NCI-H774 (cell line): ENCODE measurements at regions not wholly inside any gene's neighbourhood (a gene's known extent, or its start where the extent isn't known, plus 50 kb on each side); places are given as distances from the start of the nearest gene placed in this dataset.
"Not testable (repeated sequence)": the region's sequence is repeated elsewhere in the genome, so short reads cannot be mapped to it uniquely, and the experiment has no call there.

Experiments
- DNase-seq: peaks from one replicate; lab custom pipeline; 2025; lab: John Stamatoyannopoulos, UW

DNA sequence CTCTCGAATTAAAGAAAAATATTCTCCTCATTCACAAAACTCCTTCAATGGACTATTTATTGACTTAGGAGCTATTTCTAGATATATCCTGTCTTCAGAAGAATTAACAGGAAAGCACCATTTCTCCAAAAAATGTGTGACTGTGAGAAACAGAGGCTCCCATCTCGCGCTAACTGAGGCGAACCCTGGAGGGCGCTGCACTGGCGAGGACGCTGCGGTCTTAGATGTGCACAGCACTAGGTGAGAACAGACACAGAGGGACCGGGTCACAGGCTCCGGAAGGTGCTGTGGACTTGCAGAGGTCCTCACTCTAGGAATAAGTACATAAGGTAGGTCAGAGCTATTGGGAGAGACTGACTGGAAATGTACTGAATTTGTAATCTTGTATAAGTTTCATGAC, 229.7 kb upstream of the SLC35G4 start:
- DNase-seq: no peak

DNA sequence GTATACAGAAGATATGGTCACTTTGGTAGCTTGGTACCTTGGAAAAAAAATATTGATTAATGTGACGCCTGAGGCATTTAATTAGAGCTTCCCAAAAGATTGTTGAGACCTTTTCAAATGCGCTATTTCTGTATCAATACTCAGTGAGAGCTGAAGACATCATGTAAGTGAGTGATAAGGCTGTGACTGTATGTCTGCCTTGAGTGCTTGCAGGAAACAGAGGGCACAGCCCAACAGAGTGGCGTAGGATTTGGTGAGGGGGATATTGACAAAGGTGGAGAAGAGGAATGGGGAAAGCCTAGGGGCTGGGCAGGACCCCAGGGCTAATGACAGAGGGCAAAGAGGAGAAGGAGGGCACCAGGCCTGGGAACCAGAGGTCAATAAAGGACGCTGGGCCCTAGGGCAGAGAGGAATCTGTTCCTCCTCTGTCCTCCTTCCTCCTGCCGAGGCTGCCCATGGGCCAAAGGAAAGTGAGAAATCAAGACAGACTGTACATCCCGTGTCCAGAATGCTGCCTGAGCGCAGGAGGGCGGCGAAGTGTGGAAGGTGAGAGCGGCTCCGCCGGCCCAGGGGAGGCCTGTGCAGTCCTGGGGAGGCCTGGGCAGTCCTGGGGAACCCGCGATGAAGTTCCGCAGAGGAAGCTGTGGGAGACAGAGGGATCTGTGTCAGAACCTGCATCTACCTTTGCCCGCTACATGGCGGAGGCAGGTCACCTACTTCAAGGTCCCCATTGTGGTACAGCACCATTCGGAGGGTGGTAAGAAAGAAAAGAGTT, 228.6 kb upstream of the PIEZO2 start:
- DNase-seq: no peak

DNA sequence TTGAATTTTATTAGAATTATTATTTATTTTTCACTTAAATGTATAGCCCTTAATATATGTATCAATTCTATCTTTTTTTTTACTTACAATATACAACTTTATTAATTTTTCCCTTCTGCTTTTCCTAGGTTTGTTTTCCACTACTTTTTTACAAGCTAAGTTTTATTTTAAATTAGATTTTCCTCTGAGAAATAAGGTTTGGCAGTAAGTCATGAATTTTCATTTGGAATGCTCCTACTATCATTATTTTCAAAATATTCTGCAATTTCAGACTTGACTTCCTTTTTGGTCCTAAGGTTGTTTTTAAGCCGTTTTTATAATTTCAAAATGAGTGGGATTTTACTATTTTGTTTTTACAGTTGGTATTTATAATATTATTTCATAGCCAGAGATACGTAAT, 222.8 kb upstream of the PIEZO2 start:
- DNase-seq: no peak

DNA sequence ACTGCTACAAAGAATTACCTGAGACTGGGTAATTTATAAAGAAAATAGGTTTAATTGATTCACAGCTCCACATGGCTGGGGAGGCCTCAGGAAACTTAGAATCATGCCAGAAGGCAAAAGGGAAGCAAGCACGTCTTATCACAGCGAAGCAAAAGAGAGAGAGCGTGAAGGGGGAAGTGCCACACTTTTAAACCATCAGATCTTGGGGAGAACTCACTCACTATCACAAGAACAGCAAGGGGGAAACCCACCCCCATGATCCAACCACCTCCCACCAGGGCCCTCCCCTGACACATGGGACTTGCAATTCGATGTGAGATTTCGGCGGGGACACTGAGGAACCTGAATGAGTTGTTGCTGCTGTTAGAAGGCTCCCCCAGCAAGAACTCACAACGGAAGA, 220.2 kb upstream of the PIEZO2 start:
- DNase-seq: no peak

DNA sequence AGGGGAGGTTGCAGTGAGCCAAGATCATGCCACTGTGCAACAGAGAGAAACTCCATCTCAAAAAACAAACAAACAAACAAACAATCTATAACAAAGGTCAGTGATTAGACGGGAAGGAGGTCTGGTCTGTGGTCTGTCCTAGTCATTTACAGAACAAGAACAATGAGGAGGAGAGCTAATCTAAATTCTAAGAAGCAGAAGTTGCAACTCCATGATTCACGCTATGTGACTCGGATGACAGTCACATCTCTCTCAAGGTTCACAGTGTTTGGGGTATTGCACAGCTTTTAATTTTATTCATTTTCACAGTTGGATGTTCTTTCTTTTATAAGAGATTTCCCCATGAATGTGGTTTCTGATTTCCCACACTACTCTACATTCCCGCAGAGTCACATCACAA, 218.7 kb upstream of the PIEZO2 start:
- no peak for DNase-seq

DNA sequence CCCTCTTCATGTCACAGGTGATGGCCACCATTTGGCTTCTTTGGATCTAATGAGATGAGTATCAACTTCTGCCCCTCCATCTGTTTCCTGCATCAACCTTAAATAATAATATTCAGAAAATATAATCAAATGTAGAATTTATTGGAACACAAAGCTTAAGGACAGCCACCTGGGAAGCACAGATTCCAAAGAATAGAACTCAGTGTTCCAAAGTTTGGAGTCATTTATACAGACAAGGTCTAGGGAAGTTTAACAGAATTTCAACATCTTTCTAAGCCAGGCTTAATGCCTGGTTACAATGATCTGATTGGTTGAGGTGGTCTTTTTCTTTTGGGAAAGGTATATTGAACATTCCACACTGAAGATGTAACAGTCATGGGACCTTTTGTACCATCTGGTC, 218.0 kb upstream of the PIEZO2 start:
- no peak for DNase-seq

- DNase-seq: no peak
These were observed 217.0 kb upstream of the PIEZO2 start for GRCh38 chr18:11366410-11366809.

GRCh38 chr18:11362856-11363255, 213.5 kb upstream of the PIEZO2 start:
- DNase-seq: no peak

- not testable (repeated sequence) for DNase-seq
These were observed 212.5 kb upstream of the PIEZO2 start for GRCh38 chr18:11361862-11362261.

DNA sequence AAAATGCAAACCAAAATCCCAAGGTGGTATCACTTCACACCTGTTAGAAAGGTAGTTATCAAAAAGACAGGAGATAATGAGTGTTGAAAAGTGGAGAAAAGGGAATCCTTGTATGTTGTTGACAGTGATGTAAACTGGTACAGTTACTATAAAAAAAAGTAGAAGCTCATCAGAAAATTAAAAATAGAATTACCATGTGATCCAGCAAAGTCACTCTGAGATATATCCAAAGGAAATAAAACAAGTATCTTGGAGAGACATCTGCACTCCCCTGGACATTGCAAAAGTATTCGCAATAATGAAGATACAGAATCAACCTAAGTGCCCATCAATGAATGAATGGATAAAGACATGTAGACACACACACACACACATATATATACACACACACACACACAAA, 208.3 kb upstream of the PIEZO2 start:
- no peak for DNase-seq

DNA sequence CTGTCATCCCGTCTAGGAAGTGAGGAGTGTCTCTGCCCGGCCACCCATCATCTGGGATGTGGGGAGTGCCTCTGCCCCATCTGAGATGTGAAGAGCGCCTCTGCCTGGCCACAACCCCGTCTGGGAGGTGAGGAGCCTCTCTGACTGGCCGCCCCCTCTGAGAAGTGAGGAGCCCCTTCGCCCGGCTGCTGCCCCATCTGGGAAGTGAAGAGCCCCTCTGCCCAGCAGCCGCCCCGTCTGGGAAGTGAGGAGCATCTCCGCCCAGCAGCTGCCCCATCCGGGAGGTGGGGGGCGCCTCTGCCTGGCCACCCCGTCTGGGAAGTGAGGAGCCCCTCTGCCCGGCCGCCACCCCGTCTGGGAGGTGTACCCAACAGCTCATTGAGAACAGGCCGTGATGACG, 195.2 kb upstream of the PIEZO2 start:
- not testable (repeated sequence) for DNase-seq

GRCh38 chr18:11343096-11343495, 193.7 kb upstream of the PIEZO2 start:
- DNase-seq: no peak

DNA sequence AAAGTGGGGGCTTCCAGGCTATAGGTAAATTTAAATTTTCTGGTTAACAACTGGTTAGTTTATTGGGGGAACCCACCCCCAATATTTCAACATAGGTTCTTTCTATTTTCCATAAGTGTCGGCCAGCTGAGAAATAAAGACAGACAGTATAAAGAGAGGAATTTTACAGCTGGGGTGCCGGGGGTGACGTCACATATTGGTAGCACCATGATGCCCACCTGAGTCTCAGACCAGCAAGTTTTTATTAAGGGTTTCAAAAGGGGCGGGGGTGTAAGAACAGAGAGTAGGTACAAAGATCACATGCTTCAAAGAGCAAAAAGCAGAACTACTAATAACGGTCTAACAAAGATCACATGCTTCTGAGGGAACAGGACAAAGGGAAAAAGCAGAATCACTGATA, 192.7 kb upstream of the PIEZO2 start:
- not testable (repeated sequence) for DNase-seq

- DNase-seq: no peak
These were observed 189.9 kb upstream of the PIEZO2 start for GRCh38 chr18:11339188-11339775.

- DNase-seq: no peak
These were observed 186.9 kb upstream of the PIEZO2 start for GRCh38 chr18:11336241-11336640.

GRCh38 chr18:11327391-11328009, 178.1 kb upstream of the PIEZO2 start:
- no peak for DNase-seq

DNA sequence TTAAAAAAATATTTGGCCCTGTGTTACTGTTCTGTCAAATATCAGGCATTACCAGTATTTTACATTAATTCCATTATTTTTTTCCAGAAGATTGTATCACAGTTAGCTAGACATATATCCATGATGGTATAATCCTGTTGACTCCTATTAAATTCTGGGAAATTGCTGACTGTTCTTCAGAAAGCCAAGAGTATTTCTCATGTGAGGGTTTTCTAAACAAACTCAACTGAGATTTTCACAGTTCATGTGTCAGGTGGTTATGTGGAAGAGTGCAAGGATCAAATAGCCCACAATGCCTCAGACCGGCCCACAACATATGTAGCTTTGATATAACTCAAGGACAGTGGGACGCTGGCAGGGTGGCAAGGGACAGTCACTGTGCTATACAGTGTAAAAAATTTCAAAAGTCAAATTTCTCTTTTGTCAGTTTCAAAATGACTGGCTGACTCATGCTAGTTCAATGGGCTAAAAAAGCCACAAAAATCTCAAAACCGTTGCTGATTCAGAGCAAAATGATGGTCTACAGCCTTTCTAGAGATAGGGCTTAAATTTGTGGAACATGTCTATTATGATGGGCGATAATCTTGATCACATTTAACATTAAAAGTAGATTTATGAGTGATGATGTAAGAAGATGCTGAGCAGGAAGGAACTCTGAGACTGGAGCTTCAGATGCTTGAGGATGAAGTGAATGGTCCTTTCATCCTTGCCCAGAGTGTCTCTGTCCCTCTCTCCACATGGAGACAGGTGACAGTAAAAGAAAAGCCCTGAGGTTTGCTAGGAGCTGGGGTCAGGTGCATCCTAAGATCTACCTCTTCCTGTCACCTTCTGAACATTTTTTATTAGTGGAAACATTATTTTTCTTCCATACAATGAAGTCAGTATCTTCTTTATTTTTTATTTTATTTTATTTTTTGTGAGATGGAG, 175.8 kb upstream of the PIEZO2 start:
- DNase-seq: no peak

DNA sequence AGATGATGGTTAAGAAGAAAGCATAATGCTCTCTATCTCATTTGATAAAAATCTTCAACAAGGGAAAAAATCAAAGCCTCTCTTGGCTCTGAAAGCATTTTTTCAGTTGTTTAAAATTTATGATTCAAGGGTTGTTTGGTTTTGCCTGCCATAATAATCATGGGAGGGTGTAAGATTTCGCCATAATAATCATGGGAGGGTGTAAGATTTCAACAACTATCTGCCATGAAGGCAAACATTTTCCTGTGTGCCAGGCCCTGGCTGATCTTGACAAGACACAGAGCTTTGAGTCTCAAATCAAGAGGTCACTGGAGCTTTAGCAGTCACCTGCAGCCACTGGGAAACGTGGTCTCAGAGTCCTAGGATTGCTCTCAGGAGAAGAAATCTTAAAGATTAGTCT, 175.1 kb upstream of the PIEZO2 start:
- no peak for DNase-seq

- DNase-seq: no peak
These were observed 174.0 kb upstream of the PIEZO2 start for GRCh38 chr18:11323359-11323819.

- no peak for DNase-seq
These were observed 173.3 kb upstream of the PIEZO2 start for GRCh38 chr18:11322716-11323115.

DNA sequence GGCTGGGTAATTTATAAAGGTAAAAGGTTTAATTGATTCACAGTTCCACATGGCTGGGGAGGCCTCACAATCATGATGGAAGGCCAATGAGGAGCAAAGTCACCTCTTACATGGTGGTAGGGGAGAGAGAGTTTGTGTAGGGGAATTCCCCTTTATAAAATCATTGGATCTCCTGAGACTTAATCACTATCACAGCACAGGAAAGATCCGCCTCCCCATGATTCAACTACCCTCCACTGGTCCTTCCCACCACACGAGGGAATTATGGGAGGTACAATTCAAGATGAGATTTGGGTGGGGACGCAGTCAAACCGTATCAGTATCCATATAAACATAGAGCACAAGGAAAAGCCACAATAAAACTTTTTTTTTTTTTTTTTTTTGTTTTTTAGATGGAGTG, 172.6 kb upstream of the PIEZO2 start:
- DNase-seq: no peak

- no peak for DNase-seq
These were observed 171.6 kb upstream of the PIEZO2 start for GRCh38 chr18:11320986-11321385.
